Stomach smooth muscle (tissue), 2 donors: ENCODE measurements at regions not wholly inside any gene's neighbourhood (a gene's known extent, or its start where the extent isn't known, plus 50 kb on each side); places are given as distances from the start of the nearest gene placed in this dataset.

Source experiments
- H3K27ac ChIP-seq: one replicate; pipeline ENCODE4 v1.7.0; 2013; ENCODE audit warnings: mild to moderate bottlenecking, low read length, inconsistent platforms
- H3K27me3 ChIP-seq, 2 donors: one replicate each; pipeline ENCODE4 v1.7.0; 2013; ENCODE audit warnings: low read length in 2 of 2; ENCODE audit not compliant: insufficient read depth in 2 of 2, control insufficient read depth in 1 of 2
- H3K36me3 ChIP-seq, 2 donors: one replicate each; pipeline ENCODE4 v1.7.0; 2013; ENCODE audit warnings: low read length in 2 of 2; ENCODE audit not compliant: control insufficient read depth in 2 of 2, insufficient read depth in 2 of 2
- H3K4me1 ChIP-seq: one replicate; pipeline ENCODE4 v1.7.0; 2013; ENCODE audit warnings: low read length; ENCODE audit not compliant: control insufficient read depth, insufficient read depth
- H3K4me3 ChIP-seq, 2 donors: one replicate each; pipeline ENCODE4 v1.7.0; 2013; ENCODE audit warnings: low read length in 2 of 2
- H3K9ac ChIP-seq, 2 donors: one replicate each; pipeline ENCODE4 v1.7.0; 2013; ENCODE audit warnings: low read length in 2 of 2, mild to moderate bottlenecking in 1 of 2
- H3K9me3 ChIP-seq, 2 donors: one replicate each; pipeline ENCODE4 v1.7.0; 2013; ENCODE audit warnings: low read length in 2 of 2; ENCODE audit not compliant: control insufficient read depth in 2 of 2
- donor health status: healthy.
- donor health status: Pancreatic carcinoma.

DNA sequence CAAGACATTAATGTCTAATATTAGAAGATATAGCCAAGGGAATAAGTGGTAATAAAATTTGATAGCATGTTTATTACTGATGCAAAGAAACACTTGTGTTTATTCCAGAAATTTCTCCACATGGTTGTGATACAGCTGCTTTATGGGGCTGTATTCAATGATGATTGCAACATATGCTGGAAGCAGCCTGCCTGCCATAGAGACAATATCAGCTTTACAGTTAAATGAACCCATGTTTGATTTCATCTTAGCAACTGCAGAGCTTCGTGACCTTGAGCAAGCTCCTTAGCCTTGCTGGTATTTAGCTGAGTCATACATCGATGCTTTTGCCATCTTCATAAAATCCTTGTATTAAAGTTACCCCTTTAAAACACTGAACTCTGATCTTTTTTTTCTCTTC is 168.1 kb upstream of the STAC start:
- Histone ChIP-seq H3K4me1 (peaks cover 2% of the 10 kb centered on the region), H3K27ac (no peak overlapping the region), H3K4me3 (no peak overlapping the region), H3K36me3 (no peaks in the 10 kb centered on the region), H3K9me3 (no peaks in the 10 kb centered on the region), H3K27me3 (no peaks in the 10 kb centered on the region), H3K9ac (no peak overlapping the region)

DNA sequence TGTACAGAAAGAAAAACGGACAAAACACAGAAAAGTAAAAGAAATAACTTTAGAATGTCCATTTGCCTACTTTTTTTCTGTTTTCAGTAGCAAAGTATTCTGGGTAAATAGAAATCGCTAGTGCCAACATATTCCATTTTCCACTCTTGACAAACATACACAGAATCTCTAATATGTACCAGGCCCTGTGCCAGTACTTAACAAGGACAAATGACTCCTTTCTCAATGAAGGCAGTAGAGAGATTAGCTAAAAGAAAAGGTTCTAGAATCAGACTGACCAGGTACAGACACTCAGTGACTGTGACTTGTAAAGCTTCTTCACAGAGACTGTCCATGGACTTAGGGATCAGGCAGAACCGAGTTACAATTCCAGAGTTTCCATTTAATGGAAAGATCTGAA is 165.8 kb upstream of the STAC start:
- Histone ChIP-seq H3K9ac (no peak overlapping the region), H3K4me1 (peaks cover 2% of the 10 kb centered on the region), H3K27ac (no peak overlapping the region), H3K36me3 (no peaks in the 10 kb centered on the region), H3K9me3 (no peaks in the 10 kb centered on the region), H3K4me3 (no peak overlapping the region), H3K27me3 (no peaks in the 10 kb centered on the region)

DNA sequence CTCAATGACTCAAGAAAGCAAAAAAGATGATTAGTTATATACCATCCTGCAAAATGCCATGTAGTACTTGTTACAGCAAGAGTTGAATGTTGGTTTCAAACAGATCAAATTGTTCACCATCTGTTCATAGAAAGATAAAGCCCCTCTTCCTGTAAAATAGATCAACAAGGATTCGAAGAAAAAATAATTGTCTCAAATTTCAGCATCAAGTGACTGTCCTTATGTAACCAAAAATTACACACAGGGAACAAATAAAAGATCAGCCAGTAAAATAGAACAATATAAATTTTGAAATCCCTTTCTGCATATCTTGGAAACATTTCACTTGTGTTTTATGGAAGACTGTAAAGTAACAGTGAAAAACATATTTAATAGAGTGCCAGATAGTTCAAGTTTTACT is 165.1 kb upstream of the STAC start:
- Histone ChIP-seq H3K4me1 (peaks cover 2% of the 10 kb centered on the region), H3K36me3 (no peaks in the 10 kb centered on the region), H3K9ac (no peak overlapping the region), H3K9me3 (no peaks in the 10 kb centered on the region), H3K27me3 (no peaks in the 10 kb centered on the region), H3K27ac (no peak overlapping the region), H3K4me3 (no peak overlapping the region)

DNA sequence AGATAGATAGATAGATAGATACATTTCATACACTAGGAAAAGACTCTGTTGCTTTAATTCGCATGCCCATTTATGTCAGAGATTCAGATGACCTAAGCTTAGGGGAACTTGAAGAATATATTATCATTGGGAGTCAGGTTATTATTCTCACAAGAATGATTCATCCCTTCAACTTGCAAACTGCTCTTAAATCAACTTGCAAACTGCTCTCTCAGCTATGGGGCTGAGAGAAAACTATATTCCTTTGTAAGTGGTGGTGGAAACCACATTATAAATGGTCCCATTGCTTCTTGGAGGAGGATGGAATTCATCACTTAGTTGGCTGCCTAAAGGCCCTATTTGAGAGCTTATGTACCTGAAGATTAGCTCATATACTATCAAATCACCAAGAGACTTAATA is 160.9 kb upstream of the STAC start:
- H3K27me3 ChIP-seq: no peaks in the 10 kb centered on the region
- no peak overlapping the region for H3K9ac ChIP-seq
- H3K27ac ChIP-seq: no peak overlapping the region
- H3K4me1 ChIP-seq: no peaks in the 10 kb centered on the region
- no peaks in the 10 kb centered on the region for H3K9me3 ChIP-seq
- H3K36me3 ChIP-seq: no peaks in the 10 kb centered on the region
- H3K4me3 ChIP-seq: no peak overlapping the region

DNA sequence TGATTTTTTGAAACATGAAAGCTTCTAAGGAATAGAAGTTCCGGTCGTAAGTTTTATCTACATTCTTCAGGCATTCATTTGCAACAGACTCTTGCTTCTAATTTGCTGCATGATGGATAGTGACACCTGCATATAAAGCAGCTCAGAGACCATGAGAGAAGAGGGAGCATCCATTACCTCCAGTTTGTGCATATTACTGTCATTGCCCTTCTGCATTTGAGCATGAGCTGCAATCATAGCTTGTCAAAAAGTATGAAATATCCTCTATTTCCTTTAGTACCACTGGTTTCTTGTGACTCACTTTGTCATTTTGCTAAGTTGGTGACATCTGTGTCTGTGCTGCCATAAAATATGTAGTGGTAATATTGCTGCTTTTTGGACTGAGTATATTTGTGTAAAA is 160.1 kb upstream of the STAC start:
- no peaks in the 10 kb centered on the region for H3K9me3 ChIP-seq
- no peak overlapping the region for H3K9ac ChIP-seq
- H3K36me3 ChIP-seq: no peaks in the 10 kb centered on the region
- no peaks in the 10 kb centered on the region for H3K4me1 ChIP-seq
- H3K27me3 ChIP-seq: no peaks in the 10 kb centered on the region
- H3K4me3 ChIP-seq: no peak overlapping the region
- H3K27ac ChIP-seq: no peak overlapping the region

DNA sequence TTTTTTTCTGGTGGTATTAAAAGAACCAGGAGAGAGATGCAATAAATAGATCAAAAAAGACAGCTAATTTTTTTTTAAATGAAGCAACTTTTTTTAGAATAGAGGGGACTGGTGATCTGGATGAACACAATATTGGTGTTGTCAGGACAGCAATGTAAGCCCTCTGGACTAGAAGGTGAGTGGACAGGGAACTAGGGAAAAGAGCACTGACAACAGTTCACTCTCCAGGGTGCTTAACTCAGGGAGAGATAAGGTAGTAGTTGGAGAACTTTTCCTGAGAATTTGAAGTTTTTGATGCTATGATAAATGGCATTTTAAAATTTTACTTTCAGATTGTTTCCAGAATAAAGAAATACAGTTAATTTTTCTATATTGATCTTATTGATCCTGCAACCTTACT is 158.3 kb upstream of the STAC start:
- Histone ChIP-seq H3K9ac (no peak overlapping the region), H3K9me3 (no peaks in the 10 kb centered on the region), H3K27ac (no peak overlapping the region), H3K36me3 (no peaks in the 10 kb centered on the region), H3K4me3 (no peak overlapping the region), H3K27me3 (no peaks in the 10 kb centered on the region), H3K4me1 (no peaks in the 10 kb centered on the region)

DNA sequence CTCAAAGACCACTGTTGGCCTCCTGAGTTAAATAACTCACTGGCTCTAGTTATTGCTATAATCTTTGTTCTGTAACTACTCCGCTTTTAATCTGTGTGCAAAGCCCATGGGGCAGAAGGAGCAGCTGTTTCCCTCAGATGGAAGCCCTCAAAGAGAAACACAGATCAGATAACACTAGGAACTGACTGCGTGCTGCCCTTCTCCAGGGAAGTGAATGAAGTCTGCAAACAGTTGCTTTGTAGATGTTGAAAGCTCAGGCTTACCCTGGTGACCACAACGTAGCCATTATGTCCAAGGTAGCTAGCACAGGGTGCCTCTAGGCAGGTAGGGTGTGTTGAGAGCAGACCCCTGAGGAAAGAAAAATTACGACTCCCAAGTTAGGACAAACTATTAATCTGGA is 152.3 kb upstream of the STAC start:
- Histone ChIP-seq H3K27ac (no peak overlapping the region), H3K9me3 (no peaks in the 10 kb centered on the region), H3K4me1 (no peaks in the 10 kb centered on the region), H3K27me3 (no peaks in the 10 kb centered on the region), H3K4me3 (no peak overlapping the region), H3K9ac (no peak overlapping the region), H3K36me3 (no peaks in the 10 kb centered on the region)

DNA sequence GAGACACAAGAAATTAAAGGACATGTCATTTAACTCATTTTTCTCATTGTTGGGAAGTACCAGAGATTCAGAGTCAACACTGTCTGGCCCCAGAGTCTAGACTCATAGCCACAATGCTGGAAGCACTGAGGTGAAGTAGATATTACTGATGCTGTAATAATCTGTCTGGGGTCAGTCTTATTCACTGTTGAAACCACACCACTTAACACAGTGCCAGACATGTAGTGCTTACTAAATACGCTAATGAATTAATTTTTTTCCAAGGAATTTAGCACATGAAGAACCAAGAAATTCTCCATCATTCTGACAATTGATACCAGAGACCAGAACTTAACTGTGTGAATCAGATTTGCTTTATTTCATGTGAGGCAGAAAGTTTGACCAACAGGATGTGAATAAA is 150.8 kb upstream of the STAC start:
- Histone ChIP-seq H3K9ac (no peak overlapping the region), H3K4me1 (no peaks in the 10 kb centered on the region), H3K4me3 (no peak overlapping the region), H3K9me3 (no peaks in the 10 kb centered on the region), H3K27ac (no peak overlapping the region), H3K36me3 (no peaks in the 10 kb centered on the region), H3K27me3 (no peaks in the 10 kb centered on the region)

DNA sequence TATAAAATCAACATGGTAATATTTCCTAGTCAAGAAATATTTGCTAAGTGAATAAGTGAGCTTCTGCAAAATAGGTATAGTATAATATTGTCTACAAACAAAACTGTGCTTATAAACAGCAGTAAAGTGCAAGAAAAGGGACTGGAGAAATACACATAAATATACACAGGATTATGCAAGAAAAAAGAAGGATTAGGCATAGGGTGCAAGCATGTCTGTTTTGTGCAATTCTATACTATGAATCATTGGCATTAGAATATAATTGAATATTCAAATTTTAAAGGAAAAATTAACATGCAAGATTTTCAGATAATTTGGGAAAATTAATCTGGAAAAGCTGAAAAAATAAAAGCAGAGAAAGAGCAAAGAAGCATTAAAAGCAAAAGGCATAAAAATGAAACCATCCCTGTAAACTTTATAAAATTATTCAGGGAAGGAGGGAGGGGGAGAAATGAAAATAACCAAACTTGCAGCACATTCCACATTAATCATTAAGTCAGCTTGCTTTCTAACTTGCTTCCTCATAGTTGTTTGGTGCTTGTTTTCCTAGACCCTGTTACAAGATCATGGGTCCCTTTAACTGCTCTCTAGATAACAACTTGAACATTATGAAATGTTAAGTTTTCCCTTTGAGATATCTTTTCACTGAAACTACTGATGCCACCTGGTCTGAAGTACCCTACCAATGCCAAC is 147.4 kb upstream of the STAC start:
- H3K27ac ChIP-seq: no peak overlapping the region
- H3K4me3 ChIP-seq: no peak overlapping the region

DNA sequence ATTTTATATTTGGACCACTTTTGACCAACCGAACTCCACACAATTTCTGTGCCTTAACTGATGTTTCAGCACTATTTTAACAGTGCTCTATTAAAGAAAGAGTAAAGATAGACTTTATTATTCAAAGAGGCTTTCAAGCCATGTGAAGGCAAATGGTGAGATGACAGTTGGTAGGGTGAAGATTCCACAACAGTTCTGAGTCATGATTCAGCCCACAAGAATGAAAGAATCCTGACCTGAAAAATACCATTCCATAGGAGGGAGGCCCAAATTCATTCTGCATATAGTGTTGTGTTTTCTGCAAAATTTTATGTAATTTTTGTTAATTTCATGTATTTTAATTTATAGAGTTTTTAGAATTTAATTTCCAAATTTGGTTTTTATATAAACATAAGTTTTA is 135.6 kb upstream of the STAC start:
- Histone ChIP-seq H3K36me3 (no peaks in the 10 kb centered on the region), H3K27me3 (no peaks in the 10 kb centered on the region), H3K4me3 (no peak overlapping the region)

More for the DNA sequence above, 147.4 kb upstream of the STAC start:
- Histone ChIP-seq H3K9ac (no peak overlapping the region), H3K9me3 (no peaks in the 10 kb centered on the region), H3K36me3 (no peaks in the 10 kb centered on the region), H3K27me3 (no peaks in the 10 kb centered on the region), H3K4me1 (no peaks in the 10 kb centered on the region)

DNA sequence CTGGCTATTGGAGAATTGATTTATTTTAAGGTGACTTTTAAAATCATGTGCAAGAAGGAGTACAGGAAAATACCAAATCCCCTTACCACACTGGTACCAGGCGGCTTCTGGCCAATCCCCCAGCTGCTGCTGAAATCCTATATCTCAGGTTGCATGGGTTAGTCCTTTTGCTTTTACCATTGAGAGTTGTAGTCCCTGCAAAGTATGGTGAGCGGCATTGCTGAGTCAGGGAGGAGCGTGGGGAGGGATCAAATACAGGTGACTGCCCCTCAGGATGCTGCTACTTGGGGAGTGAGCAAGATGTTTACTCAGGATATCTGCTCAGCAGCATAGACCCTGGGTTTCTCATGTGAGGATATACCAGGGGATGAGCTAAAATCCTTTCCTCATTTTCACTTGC is 131.9 kb upstream of the STAC start:
- no peaks in the 10 kb centered on the region for H3K36me3 ChIP-seq
- H3K27me3 ChIP-seq: no peaks in the 10 kb centered on the region
- no peak overlapping the region for H3K4me3 ChIP-seq
- H3K27ac ChIP-seq: no peak overlapping the region
- H3K9ac ChIP-seq: no peak overlapping the region
- H3K9me3 ChIP-seq: peaks cover 0 to 5% of the 10 kb centered on the region in 2 donors
- no peaks in the 10 kb centered on the region for H3K4me1 ChIP-seq

More for the DNA sequence above, 135.6 kb upstream of the STAC start:
- no peak overlapping the region for H3K27ac ChIP-seq
- no peaks in the 10 kb centered on the region for H3K9me3 ChIP-seq
- H3K9ac ChIP-seq: no peak overlapping the region
- H3K4me1 ChIP-seq: no peaks in the 10 kb centered on the region
